GM12878 (cell line): ENCODE measurements at regions not wholly inside any gene's neighbourhood (a gene's known extent, or its start where the extent isn't known, plus 50 kb on each side); places are given as distances from the start of the nearest gene placed in this dataset.

Source experiments
- ASH2L ChIP-seq: fragments of 300-600, 200-600 bp; sonication (generic); IDR thresholded peaks from 2 replicates; pipeline ENCODE4 v1.6.1; 2017; ENCODE audit warnings: low read depth, mild to moderate bottlenecking, borderline replicate concordance
- CTCF ChIP-seq, 3 experiments: IDR thresholded peaks in 2 of 3; conservative IDR thresholded peaks in 1 of 3; 2 replicates each; pipeline ENCODE4 v1.5.1; 2011; ENCODE audit warnings: low read depth in 3 of 3, low read length in 3 of 3, mild to moderate bottlenecking in 3 of 3, control low read depth in 2 of 3, moderate library complexity in 2 of 3, inconsistent platforms in 1 of 3, mixed read lengths in 1 of 3; ENCODE audit not compliant: control insufficient read depth in 2 of 3, insufficient read depth in 1 of 3; ENCODE audit errors: extremely low read depth in 1 of 3
- JUNB ChIP-seq: IDR thresholded peaks from 2 replicates; pipeline ENCODE4 v1.6.1; 2016; ENCODE audit warnings: antibody characterized with exemption, mild to moderate bottlenecking
- NFYB ChIP-seq: IDR thresholded peaks from 2 replicates; pipeline ENCODE4 v1.6.1; 2011; ENCODE audit warnings: low read depth, mild to moderate bottlenecking, low read length, improper control_type of control experiment, moderate library complexity; ENCODE audit not compliant: insufficient read depth
- PAX8 ChIP-seq: fragments of 450-650 bp; IDR thresholded peaks from 2 replicates; pipeline ENCODE4 v1.6.1; 2017; ENCODE audit warnings: mild to moderate bottlenecking, moderate library complexity
- POLR2A ChIP-seq: IDR thresholded peaks from 2 replicates; pipeline ENCODE4 v1.6.1; 2011; ENCODE audit warnings: low read depth, mild to moderate bottlenecking, low read length
- ZNF622 ChIP-seq: fragments of 450-650 bp; IDR thresholded peaks from 2 replicates; pipeline ENCODE4 v1.6.1; 2017; ENCODE audit warnings: mild to moderate bottlenecking, inconsistent platforms

DNA sequence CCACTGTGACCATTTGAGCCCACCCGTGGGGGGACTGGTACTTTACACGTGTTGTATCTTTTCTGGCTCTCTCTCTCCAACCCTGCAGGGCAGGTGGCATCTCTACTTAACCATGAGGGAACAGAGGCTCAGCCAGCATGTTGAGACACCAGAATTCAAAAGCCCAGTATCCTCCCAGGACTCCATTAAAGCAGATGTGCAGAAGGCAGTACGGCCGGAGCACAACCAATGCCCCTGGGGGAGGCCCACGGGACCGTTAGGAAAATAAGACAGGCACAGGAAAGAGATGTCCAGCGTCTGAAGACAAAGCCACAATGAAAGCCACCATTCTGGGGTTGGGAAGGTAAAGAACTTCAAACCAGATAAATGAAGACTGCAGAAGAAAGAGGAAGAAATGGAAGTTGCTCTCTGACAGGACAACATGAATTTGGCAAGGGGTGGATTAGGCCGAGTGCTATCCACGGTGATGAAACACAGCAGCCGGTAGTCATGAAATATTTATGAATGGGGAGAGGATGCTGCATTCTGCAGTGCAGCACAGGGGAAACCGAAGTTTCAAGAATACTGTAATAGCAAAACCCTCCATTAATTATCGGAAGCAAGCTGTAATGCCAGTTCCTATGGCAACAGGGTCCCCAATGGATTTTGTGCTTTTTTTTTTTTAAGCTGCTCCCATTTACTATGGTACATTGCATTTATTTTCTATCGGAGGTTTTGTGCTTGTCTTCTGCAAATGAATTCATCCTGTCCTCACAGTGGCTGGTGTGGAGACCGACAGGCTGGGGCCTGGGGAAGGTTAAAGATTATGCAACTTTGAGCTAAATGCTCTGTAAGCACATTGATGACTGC, 179.4 kb downstream of the NRN1 start:
- TF ChIP-seq POLR2A (no peak), PAX8 (no peak), ZNF622 (no peak), NFYB (no peak), ASH2L (no peak), CTCF (IDR thresholded peaks at IDR 0.05 in 2 of 3, conservative IDR thresholded peaks at IDR 0.05 in 1 of 3; ENCODE audit: control insufficient read depth in 2 of 3, extremely low read depth in 1 of 3, insufficient read depth in 1 of 3, low read depth in 3 of 3, low read length in 3 of 3) (no peak), JUNB (no peak)
